GM12878 (cell line): ENCODE measurements at regions not wholly inside any gene's neighbourhood (a gene's known extent, or its start where the extent isn't known, plus 50 kb on each side); places are given as distances from the start of the nearest gene placed in this dataset.

Experiments used
- POLR2A ChIP-seq: IDR thresholded peaks from 2 replicates; pipeline ENCODE4 v1.6.1; 2011; ENCODE audit warnings: low read depth, mild to moderate bottlenecking, low read length
- RAD21 ChIP-seq: IDR thresholded peaks from 2 replicates; pipeline ENCODE4 v1.6.1; 2011; ENCODE audit warnings: mild to moderate bottlenecking, low read depth, low read length, moderate library complexity; ENCODE audit not compliant: insufficient read depth

- TF ChIP-seq POLR2A (no peak), RAD21 (no peak)
Measured at GRCh38 chr7:155874010-155874409, 61.7 kb upstream of the SHH start.
